SK-N-MC (cell line): ENCODE measurements at regions not wholly inside any gene's neighbourhood (a gene's known extent, or its start where the extent isn't known, plus 50 kb on each side); places are given as distances from the start of the nearest gene placed in this dataset.

Source experiments
- DNase-seq: peaks from one replicate; pipeline ENCODE4 v3.0.0-alpha.2; 2011; ENCODE audit warnings: low read depth, low spot score
- H3K27ac ChIP-seq: fragments of 200-600 bp; sonication (generic); 2 replicates; pipeline ENCODE4 v1.5.1; 2016; ENCODE audit warnings: mixed run types
- H3K36me3 ChIP-seq: fragments of 200-600 bp; sonication (generic); 2 replicates; pipeline ENCODE4 v1.6.1; 2017; ENCODE audit warnings: antibody characterized with exemption, low read length, mixed read lengths; ENCODE audit not compliant: insufficient read depth
- H3K4me3 ChIP-seq: fragments of 200-600 bp; sonication (generic); 2 replicates; pipeline ENCODE4 v1.5.1; 2016
- H3K9ac ChIP-seq: fragments of 200-600 bp; sonication (generic); 2 replicates; pipeline ENCODE4 v1.8.0; 2017; ENCODE audit warnings: mixed run types, mixed read lengths; ENCODE audit not compliant: insufficient read length
- H3K9me3 ChIP-seq: fragments of 200-600 bp; sonication (generic); 2 replicates; pipeline ENCODE4 v1.6.1; 2017; ENCODE audit warnings: low read depth, mild to moderate bottlenecking, antibody characterized with exemption, low read length, moderate library complexity, mixed read lengths
- EZH2 ChIP-seq: fragments of 200-600 bp; sonication (generic); IDR thresholded peaks from one replicate; pipeline ENCODE4 v1.6.1; 2017; ENCODE audit warnings: antibody characterized with exemption
- FOXP2 ChIP-seq: optimal IDR thresholded peaks from 2 replicates; pipeline ENCODE3; 2011; ENCODE audit warnings: mild to moderate bottlenecking, moderate library complexity; ENCODE audit not compliant: insufficient read depth; ENCODE audit errors: extremely low read length, control extremely low read depth
- POLR2AphosphoS5 ChIP-seq: IDR thresholded peaks from 2 replicates; pipeline ENCODE4 v1.6.1; 2012; ENCODE audit warnings: mild to moderate bottlenecking, low read depth, low read length, borderline replicate concordance

DNA sequence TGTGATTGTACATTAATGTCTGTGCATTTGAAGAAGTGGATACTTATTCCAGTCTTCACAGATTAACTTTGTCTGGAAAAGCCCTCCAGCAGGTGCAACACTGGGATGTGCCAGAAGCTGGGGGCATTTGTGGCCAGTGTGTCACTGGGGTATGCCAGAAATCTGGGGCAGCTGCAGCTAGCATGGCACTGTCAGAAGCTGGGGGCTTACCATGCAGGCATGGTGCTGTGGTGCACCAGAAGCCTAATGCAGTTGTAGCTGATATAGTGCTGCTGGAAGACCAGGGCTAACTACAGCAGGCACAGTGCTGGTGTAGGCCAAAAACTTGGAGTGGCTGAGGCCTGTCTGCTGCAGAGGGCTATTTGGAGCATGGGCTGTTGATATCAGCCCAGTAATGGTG is 270.1 kb downstream of the STK31 start:
- Histone ChIP-seq H3K36me3 (no peaks in the 10 kb centered on the region), H3K9me3 (peaks cover 3% of the 10 kb centered on the region; the same call in 1 of the 2 replicates), H3K27ac (no peak overlapping the region), H3K9ac (no peak overlapping the region), H3K4me3 (no peak overlapping the region)
- no peak for DNase-seq
- TF ChIP-seq POLR2AphosphoS5 (no peak), FOXP2 (no peak), EZH2 (no peak)

DNA sequence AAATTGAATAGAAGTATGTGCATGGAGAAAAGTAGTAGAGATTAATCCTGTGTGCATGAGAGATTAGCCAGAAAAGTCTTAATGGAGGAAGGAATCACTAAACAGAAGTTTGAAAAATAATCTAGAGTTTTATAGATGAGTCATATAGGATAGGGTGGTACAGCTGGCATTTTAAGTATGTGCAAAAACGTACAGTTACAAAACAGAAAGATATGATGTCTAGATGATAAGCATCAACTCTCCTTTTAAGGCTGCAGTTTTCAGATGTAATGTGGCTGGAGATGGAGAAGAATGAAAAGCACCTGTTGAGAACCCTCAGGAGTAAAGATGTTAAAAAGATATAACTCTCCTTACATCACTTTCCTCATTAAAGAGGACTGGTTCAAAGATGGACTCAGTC is 271.3 kb downstream of the STK31 start:
- H3K27ac ChIP-seq = no peak overlapping the region
- H3K4me3 ChIP-seq = no peak overlapping the region

GRCh38 chr7:23981758-23982157 is 271.7 kb downstream of the STK31 start:
- Histone ChIP-seq H3K27ac (no peak overlapping the region), H3K36me3 (no peaks in the 10 kb centered on the region), H3K9ac (no peak overlapping the region), H3K9me3 (peaks cover 3% of the 10 kb centered on the region; the same call in 1 of the 2 replicates), H3K4me3 (no peak overlapping the region)
- no peak for DNase-seq
- TF ChIP-seq FOXP2 (no peak), POLR2AphosphoS5 (no peak)

More for the DNA sequence above, 271.3 kb downstream of the STK31 start:
- TF ChIP-seq POLR2AphosphoS5 (no peak), FOXP2 (no peak), EZH2 (no peak)
- peaks cover 3% of the 10 kb centered on the region; the same call in 1 of the 2 replicates for H3K9me3 ChIP-seq
- H3K36me3 ChIP-seq = no peaks in the 10 kb centered on the region
- H3K9ac ChIP-seq = no peak overlapping the region
- DNase-seq = no peak

GRCh38 chr7:24005517-24005916 is 278.5 kb upstream of the NPY start:
- TF ChIP-seq FOXP2 (no peak), POLR2AphosphoS5 (no peak), EZH2 (no peak)
- no peaks in the 10 kb centered on the region for H3K36me3 ChIP-seq
- no peak overlapping the region for H3K27ac ChIP-seq
- DNase-seq = no peak
- H3K9ac ChIP-seq = no peak overlapping the region
- no peaks in the 10 kb centered on the region for H3K9me3 ChIP-seq
- H3K4me3 ChIP-seq = no peak overlapping the region

GRCh38 chr7:24010495-24010894 is 273.5 kb upstream of the NPY start:
- TF ChIP-seq FOXP2 (no peak), EZH2 (no peak)
- Histone ChIP-seq H3K9me3 (no peaks in the 10 kb centered on the region), H3K4me3 (no peak overlapping the region), H3K9ac (no peak overlapping the region), H3K27ac (no peak overlapping the region), H3K36me3 (no peaks in the 10 kb centered on the region)
- DNase-seq = no peak

DNA sequence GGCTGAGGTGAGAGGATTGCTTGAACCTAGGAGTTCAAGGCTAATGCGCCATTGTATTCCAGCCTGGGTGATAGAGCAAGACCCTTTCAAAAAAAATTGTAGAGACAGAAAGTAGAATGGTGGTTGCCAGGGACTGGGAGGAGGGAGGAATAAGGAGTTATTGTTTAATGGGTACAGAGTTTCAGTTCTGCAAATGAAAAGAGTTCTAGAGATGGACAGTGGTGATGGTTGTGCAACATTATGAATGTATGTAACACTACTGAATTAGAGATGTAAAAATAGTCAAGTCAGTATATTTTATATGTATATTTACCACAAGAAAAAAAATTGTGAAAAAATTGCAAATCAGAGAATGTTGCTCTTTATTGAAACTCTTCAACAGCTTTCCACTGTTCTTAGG is 266.5 kb upstream of the NPY start:
- no peak for TF ChIP-seq POLR2AphosphoS5
- TF ChIP-seq FOXP2 = no peak
- no peak for TF ChIP-seq EZH2
- Histone ChIP-seq H3K36me3 (no peaks in the 10 kb centered on the region), H3K27ac (no peak overlapping the region), H3K9ac (no peak overlapping the region), H3K9me3 (no peaks in the 10 kb centered on the region), H3K4me3 (no peak overlapping the region)
- DNase-seq = no peak

DNA sequence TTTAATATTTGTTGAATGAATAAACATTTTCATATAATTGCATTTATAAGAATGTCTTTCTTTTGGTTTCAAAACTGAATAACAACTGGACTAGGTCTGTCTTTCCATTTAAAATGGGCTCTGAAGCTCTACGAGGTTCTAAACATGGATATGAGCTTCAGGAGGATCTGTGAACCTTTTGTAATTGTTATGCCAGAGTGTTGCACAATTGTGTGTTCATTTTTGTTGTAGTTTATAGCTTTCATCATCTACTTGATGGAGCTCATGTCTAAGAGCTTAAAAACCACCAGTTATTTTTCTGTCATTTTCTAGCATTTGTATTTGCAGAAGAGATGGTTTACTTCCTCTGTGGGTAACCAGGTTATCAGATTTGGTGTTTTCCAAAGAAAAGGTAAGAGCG is 265.7 kb upstream of the NPY start:
- TF ChIP-seq POLR2AphosphoS5 (no peak), EZH2 (no peak), FOXP2 (no peak)
- no peak overlapping the region for H3K4me3 ChIP-seq
- H3K9ac ChIP-seq = no peak overlapping the region
- no peaks in the 10 kb centered on the region for H3K36me3 ChIP-seq
- H3K9me3 ChIP-seq = no peaks in the 10 kb centered on the region
- DNase-seq = no peak
- H3K27ac ChIP-seq = no peak overlapping the region

DNA sequence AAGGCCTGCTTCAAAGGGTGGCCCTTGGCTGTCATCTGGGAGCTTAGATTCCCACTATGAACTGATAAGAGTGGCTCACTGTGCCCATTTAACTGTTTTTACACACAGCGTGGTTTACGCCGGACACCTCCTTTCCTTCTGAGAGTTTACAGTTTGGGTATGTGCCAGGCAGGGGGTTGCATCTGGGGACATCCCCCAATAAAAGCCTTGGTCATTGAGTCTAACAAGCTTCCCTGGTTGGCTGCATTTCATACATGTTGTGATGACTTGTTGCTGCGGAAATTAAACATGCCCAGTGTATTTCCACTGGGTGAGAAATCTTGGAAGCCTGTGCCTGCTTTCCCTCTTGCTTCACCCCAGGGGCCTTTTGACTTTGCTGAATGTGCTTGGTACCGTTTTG is 264.1 kb upstream of the NPY start:
- H3K9ac ChIP-seq = no peak overlapping the region
- H3K9me3 ChIP-seq = no peaks in the 10 kb centered on the region
- no peak overlapping the region for H3K4me3 ChIP-seq
- no peaks in the 10 kb centered on the region for H3K36me3 ChIP-seq
- TF ChIP-seq POLR2AphosphoS5 (no peak), FOXP2 (no peak), EZH2 (no peak)
- no peak for DNase-seq
- H3K27ac ChIP-seq = no peak overlapping the region

GRCh38 chr7:24024276-24025068 is 259.5 kb upstream of the NPY start:
- no peaks in the 10 kb centered on the region for H3K36me3 ChIP-seq
- no peak overlapping the region for H3K9ac ChIP-seq
- H3K4me3 ChIP-seq = no peak overlapping the region
- DNase-seq = no peak
- TF ChIP-seq EZH2 (no peak), POLR2AphosphoS5 (no peak), FOXP2 (no peak)
- H3K27ac ChIP-seq = no peak overlapping the region
- H3K9me3 ChIP-seq = no peaks in the 10 kb centered on the region
